GM23338 (cell line): ENCODE measurements at regions not wholly inside any gene's neighbourhood (a gene's known extent, or its start where the extent isn't known, plus 50 kb on each side); places are given as distances from the start of the nearest gene placed in this dataset.

Experiments
- EZH2 ChIP-seq: fragments of 200-600 bp; sonication (generic); IDR thresholded peaks from one replicate; pipeline ENCODE4 v1.8.0; 2017; ENCODE audit warnings: antibody characterized with exemption, mild to moderate bottlenecking, low read depth; ENCODE audit not compliant: unreplicated experiment
- TF ChIP-seq, protein P1 (sequence below), 2 experiments: fragments of 200-600 bp in 1 of 2; sonication (generic) in 1 of 2; conservative IDR thresholded peaks; 2 replicates each; pipeline versions ENCODE4 v1.5.1 to v1.6.1; 2016 to 2017; ENCODE audit warnings: antibody characterized with exemption in 2 of 2, low read depth in 2 of 2, mild to moderate bottlenecking in 2 of 2, moderate library complexity in 1 of 2

DNA sequence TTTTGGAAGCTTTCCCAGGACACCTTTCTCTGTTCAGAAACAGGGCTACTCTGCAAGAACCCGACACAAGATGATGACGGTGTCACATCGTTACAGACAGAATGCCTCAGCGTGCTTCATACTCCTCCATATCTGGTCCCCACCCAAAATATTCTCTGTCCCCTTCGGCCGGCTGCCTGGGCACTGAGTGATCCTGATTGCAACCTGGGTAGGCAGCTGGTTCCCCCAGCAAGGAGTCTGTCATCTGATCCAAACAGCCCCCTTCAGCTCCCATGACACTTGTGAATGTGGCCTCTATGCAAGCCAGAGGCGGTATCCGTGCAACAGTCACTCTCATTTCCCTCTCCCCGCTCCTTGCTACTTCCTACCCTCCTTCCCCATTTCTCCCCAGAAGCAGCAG lies 431.7 kb upstream of the B3GAT1 start:
- TF ChIP-seq, protein P1, sequence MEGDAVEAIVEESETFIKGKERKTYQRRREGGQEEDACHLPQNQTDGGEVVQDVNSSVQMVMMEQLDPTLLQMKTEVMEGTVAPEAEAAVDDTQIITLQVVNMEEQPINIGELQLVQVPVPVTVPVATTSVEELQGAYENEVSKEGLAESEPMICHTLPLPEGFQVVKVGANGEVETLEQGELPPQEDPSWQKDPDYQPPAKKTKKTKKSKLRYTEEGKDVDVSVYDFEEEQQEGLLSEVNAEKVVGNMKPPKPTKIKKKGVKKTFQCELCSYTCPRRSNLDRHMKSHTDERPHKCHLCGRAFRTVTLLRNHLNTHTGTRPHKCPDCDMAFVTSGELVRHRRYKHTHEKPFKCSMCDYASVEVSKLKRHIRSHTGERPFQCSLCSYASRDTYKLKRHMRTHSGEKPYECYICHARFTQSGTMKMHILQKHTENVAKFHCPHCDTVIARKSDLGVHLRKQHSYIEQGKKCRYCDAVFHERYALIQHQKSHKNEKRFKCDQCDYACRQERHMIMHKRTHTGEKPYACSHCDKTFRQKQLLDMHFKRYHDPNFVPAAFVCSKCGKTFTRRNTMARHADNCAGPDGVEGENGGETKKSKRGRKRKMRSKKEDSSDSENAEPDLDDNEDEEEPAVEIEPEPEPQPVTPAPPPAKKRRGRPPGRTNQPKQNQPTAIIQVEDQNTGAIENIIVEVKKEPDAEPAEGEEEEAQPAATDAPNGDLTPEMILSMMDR (conservative IDR thresholded peaks at IDR 0.05; ENCODE audit: low read depth in 2 of 2), result no peak
- no peak for TF ChIP-seq EZH2
